CD14-positive monocyte (primary cell): ENCODE measurements at regions not wholly inside any gene's neighbourhood (a gene's known extent, or its start where the extent isn't known, plus 50 kb on each side); places are given as distances from the start of the nearest gene placed in this dataset.

Experiments used
- DNase-seq, 3 donors: peaks; one replicate each; pipeline ENCODE4 v3.0.0-alpha.2; 2011 to 2022
- H2AFZ ChIP-seq: 2 replicates; pipeline ENCODE4 v1.6.0; 2012; ENCODE audit warnings: mild to moderate bottlenecking, low read depth, low read length, inconsistent platforms; ENCODE audit not compliant: insufficient read depth, poor library complexity, severe bottlenecking
- H3K27ac ChIP-seq, 2 donors: 1 replicate in 1 of 2; 2 replicates in 1 of 2; pipeline ENCODE4 v1.5.1; 2012 to 2013; ENCODE audit warnings: low read length in 2 of 2, control low read depth in 1 of 2, inconsistent platforms in 1 of 2, low read depth in 1 of 2, mild to moderate bottlenecking in 1 of 2
- H3K27me3 ChIP-seq, 2 donors: one replicate each; pipeline versions ENCODE4 v1.6.0 to v1.6.1; 2011 to 2013; ENCODE audit warnings: low read length in 2 of 2; ENCODE audit not compliant: control insufficient read depth in 2 of 2, insufficient read depth in 2 of 2
- H3K36me3 ChIP-seq, 2 donors: replicated peaks in 1 of 2; 1 replicate in 1 of 2; 2 replicates in 1 of 2; pipeline versions ENCODE4 v1.5.1 to v1.6.1; 2012 to 2013; ENCODE audit warnings: low read length in 2 of 2, control low read depth in 1 of 2, inconsistent platforms in 1 of 2, mild to moderate bottlenecking in 1 of 2; ENCODE audit not compliant: insufficient read depth in 2 of 2, control insufficient read depth in 1 of 2
- H3K4me1 ChIP-seq, 2 donors: 1 replicate in 1 of 2; 2 replicates in 1 of 2; pipeline versions ENCODE4 v1.5.1 to v1.6.1; 2012 to 2013; ENCODE audit warnings: low read length in 2 of 2, control low read depth in 1 of 2, inconsistent platforms in 1 of 2, mild to moderate bottlenecking in 1 of 2, moderate library complexity in 1 of 2; ENCODE audit not compliant: insufficient read depth in 2 of 2, control insufficient read depth in 1 of 2
- H3K4me2 ChIP-seq: replicated peaks from 2 replicates; pipeline ENCODE3; 2012; ENCODE audit warnings: low read length, moderate library complexity, mild to moderate bottlenecking; ENCODE audit not compliant: poor library complexity, severe bottlenecking; ENCODE audit errors: extremely low read depth
- H3K4me3 ChIP-seq, 3 experiments: fragments of 200-600 bp in 1 of 3; sonication (generic) in 1 of 3; replicated peaks in 1 of 3; 1 replicate in 2 of 3; 2 replicates in 1 of 3; pipeline ENCODE4 v1.5.1; 2011 to 2013; ENCODE audit warnings: low read length in 3 of 3, mild to moderate bottlenecking in 3 of 3, control low read depth in 2 of 3, low read depth in 2 of 3, inconsistent platforms in 1 of 3, moderate library complexity in 1 of 3
- H3K79me2 ChIP-seq: 2 replicates; pipeline ENCODE4 v1.6.0; 2012; ENCODE audit warnings: mild to moderate bottlenecking, control low read depth, inconsistent platforms, low read length, moderate library complexity; ENCODE audit not compliant: insufficient read depth
- H3K9ac ChIP-seq: 2 replicates; pipeline ENCODE4 v1.6.0; 2017; ENCODE audit warnings: low read length, mild to moderate bottlenecking; ENCODE audit not compliant: insufficient read depth, poor library complexity, severe bottlenecking
- H3K9me3 ChIP-seq, 2 donors: replicated peaks in 1 of 2; 1 replicate in 1 of 2; 2 replicates in 1 of 2; pipeline versions ENCODE4 v1.5.1 to v1.6.1; 2012 to 2013; ENCODE audit warnings: low read length in 2 of 2, control low read depth in 1 of 2; ENCODE audit not compliant: control insufficient read depth in 1 of 2, insufficient read depth in 1 of 2
- H4K20me1 ChIP-seq: 2 replicates; pipeline ENCODE4 v1.6.0; 2012; ENCODE audit warnings: mild to moderate bottlenecking, low read length, control low read depth, moderate library complexity; ENCODE audit not compliant: insufficient read depth
- H3K27ac Mint-ChIP-seq, 7 donors: one replicate each; pipeline ENCODE4 v1.8.0; 2020; ENCODE audit warnings: mild to moderate bottlenecking in 7 of 7, mixed read lengths in 7 of 7, moderate library complexity in 6 of 7, inconsistent platforms in 2 of 7
- H3K27me3 Mint-ChIP-seq, 3 donors: one replicate each; pipeline ENCODE4 v1.8.0; 2021 to 2022; ENCODE audit warnings: low read depth in 3 of 3, mild to moderate bottlenecking in 3 of 3, mixed read lengths in 3 of 3, moderate library complexity in 3 of 3, inconsistent platforms in 1 of 3
- H3K36me3 Mint-ChIP-seq, 2 donors: one replicate each; pipeline ENCODE4 v1.8.0; 2020; ENCODE audit warnings: mixed read lengths in 2 of 2, inconsistent platforms in 1 of 2, mild to moderate bottlenecking in 1 of 2
- H3K4me1 Mint-ChIP-seq: one replicate; pipeline ENCODE4 v1.8.0; 2020; ENCODE audit warnings: mild to moderate bottlenecking, mixed read lengths
- H3K4me3 Mint-ChIP-seq, 2 donors: one replicate each; pipeline ENCODE4 v1.8.0; 2020; ENCODE audit warnings: mild to moderate bottlenecking in 2 of 2, mixed read lengths in 2 of 2, moderate library complexity in 1 of 2
- H3K9me3 Mint-ChIP-seq, 7 donors: one replicate each; pipeline ENCODE4 v1.8.0; 2020 to 2022; ENCODE audit warnings: mixed read lengths in 7 of 7, mild to moderate bottlenecking in 6 of 7, moderate library complexity in 6 of 7, inconsistent platforms in 2 of 7
- CTCF ChIP-seq: fragments of 200-600 bp; IDR thresholded peaks from one replicate; pipeline ENCODE4 v1.8.0; 2022; ENCODE audit warnings: antibody characterized with exemption, mild to moderate bottlenecking
- WGBS: methylation state at CpG from one replicate; pipeline ENCODE4 v1.1.5; 2013; ENCODE audit warnings: missing lambda C conversion rate; ENCODE audit not compliant: insufficient coverage; 5-methylcytosine and 5-hydroxymethylcytosine counted together
- intact Hi-C, 2 donors: fragments of 100-400 bp; cut with micrococcal nuclease; formaldehyde crosslinking; loops; one replicate each; pipeline versions ENCODE4 v1.15.0 to v1.15.1; 2023

DNA sequence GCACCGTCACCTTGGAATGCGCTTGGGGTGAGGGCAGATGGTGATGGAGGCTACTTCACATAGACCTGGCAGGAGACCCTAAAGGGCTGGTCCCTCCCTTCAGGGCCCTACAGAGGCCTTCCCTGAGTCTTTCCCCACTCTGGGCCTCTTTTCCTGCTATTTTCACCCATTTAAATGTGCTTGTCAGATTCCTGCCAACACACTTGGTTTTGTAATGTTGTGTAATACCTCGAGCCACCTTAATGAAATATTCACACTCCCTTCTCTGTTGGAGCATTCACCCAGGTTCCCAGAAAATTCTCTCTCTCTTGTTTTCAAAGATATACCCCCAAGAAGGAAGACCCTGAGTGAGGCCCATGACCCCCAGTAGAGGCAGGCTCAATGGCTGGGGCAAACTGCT lies 456.6 kb upstream of the DYNLRB2 start:
- H3K4me2 ChIP-seq: no peak overlapping the region

GRCh38 chr16:80082906-80083305 lies 457.9 kb upstream of the DYNLRB2 start:
- no peak overlapping the region for H3K9ac ChIP-seq
- no peaks in the 10 kb centered on the region for H3K36me3 ChIP-seq
- TF ChIP-seq CTCF: no peak
- intact Hi-C loops: no loop called here
- peaks cover 0 to 5% (median 1%) of the 10 kb centered on the region in 3 donors for H3K27me3 Mint-ChIP-seq
- no peaks in the 10 kb centered on the region for H3K4me1 ChIP-seq
- H3K4me3 ChIP-seq: no peak overlapping the region
- no peaks in the 10 kb centered on the region for H3K4me1 Mint-ChIP-seq
- H3K79me2 ChIP-seq: no peaks in the 10 kb centered on the region
- H3K9me3 ChIP-seq: no peaks in the 10 kb centered on the region
- peaks cover 0 to 3% (median 2%) of the 10 kb centered on the region in 7 donors for H3K9me3 Mint-ChIP-seq
- H3K4me2 ChIP-seq: no peak overlapping the region
- H4K20me1 ChIP-seq: no peaks in the 10 kb centered on the region
- no peaks in the 10 kb centered on the region for H3K27me3 ChIP-seq
- H3K27ac ChIP-seq: no peak overlapping the region
- no peak overlapping the region for H3K27ac Mint-ChIP-seq
- no peak overlapping the region for H2AFZ ChIP-seq
- no peaks in the 10 kb centered on the region for H3K36me3 Mint-ChIP-seq
- no peak overlapping the region for H3K4me3 Mint-ChIP-seq
- no peak for DNase-seq

More for the DNA sequence above, 456.6 kb upstream of the DYNLRB2 start:
- Histone ChIP-seq H3K27ac (no peak overlapping the region), H4K20me1 (no peaks in the 10 kb centered on the region), H3K36me3 (no peaks in the 10 kb centered on the region), H3K9me3 (no peaks in the 10 kb centered on the region), H3K4me3 (no peak overlapping the region), H3K27me3 (no peaks in the 10 kb centered on the region), H2AFZ (no peak overlapping the region), H3K9ac (no peak overlapping the region), H3K4me1 (no peaks in the 10 kb centered on the region), H3K79me2 (no peaks in the 10 kb centered on the region)
- no peaks in the 10 kb centered on the region for H3K4me1 Mint-ChIP-seq
- TF ChIP-seq CTCF: no peak
- H3K27ac Mint-ChIP-seq: no peak overlapping the region
- H3K27me3 Mint-ChIP-seq: peaks cover 0 to 5% (median 1%) of the 10 kb centered on the region in 3 donors
- DNase-seq: no peak
- H3K4me3 Mint-ChIP-seq: no peak overlapping the region
- H3K36me3 Mint-ChIP-seq: no peaks in the 10 kb centered on the region
- peaks cover 0 to 5% (median 2%) of the 10 kb centered on the region in 7 donors for H3K9me3 Mint-ChIP-seq
- WGBS: 100% methylated on average over 1 of the region's 3 CpGs
- intact Hi-C loops: no loop called here
